ENCODE measurements at regions not wholly inside any gene's neighbourhood (a gene's known extent, or its start where the extent isn't known, plus 50 kb on each side); places are given as distances from the start of the nearest gene placed in this dataset.

- no peak overlapping the region for H3K4me3 ChIP-seq (replicated peaks; ENCODE audit: insufficient read depth, low read length)
- TF ChIP-seq CTCF (IDR thresholded peaks at IDR 0.05; ENCODE audit: insufficient read depth, low read length) = no peak
- H3K27me3 ChIP-seq (ENCODE audit: insufficient read depth, poor library complexity, severe bottlenecking) = no peaks in the 10 kb centered on the region
- DNase-seq (ENCODE audit: low read depth in 1 of 2, low spot score in 1 of 2) = no peak
- H3K27ac ChIP-seq (replicated peaks) = no peak overlapping the region
Observed at GRCh38 chr12:128018067-128018466, 248.9 kb upstream of the TMEM132C start.

DNA sequence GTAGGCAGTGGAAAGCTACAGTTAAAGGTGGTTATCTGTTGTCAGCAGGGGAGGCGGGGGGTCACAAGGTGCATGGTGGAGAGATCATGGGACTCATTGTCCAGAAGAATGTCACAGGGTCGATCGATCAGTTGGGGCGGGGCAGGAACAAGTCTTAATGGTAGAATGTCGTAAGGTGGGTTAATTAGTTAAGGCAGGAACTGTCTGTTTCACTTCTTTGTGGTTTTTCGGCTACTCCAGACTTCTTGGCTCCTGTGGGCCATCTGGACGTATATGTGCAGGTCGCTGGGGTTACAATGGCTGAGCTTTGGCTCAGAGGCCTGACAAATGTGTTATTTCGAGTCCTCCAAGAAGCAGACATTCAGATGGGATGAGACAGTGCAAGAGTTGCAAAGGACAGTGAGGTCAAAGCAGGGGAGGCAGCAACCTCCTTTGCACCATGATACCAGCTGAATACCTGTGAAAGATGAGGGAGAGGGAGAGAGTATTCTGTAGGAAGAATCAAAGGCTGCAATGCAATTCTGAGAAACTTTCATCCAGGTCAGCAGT is 246.9 kb upstream of the TMEM132C start:
- TF ChIP-seq REST (IDR thresholded peaks at IDR 0.05; ENCODE audit: insufficient replicate concordance, low read depth) (no peak), CTCF (IDR thresholded peaks at IDR 0.05; ENCODE audit: insufficient read depth, low read length) (no peak), SPI1 (IDR thresholded peaks at IDR 0.05; ENCODE audit: borderline replicate concordance, low read depth) (no peak), POLR2AphosphoS5 (IDR thresholded peaks at IDR 0.05; ENCODE audit: low read depth) (no peak), GABPA (IDR thresholded peaks at IDR 0.05; ENCODE audit: low read depth) (no peak)
- H3K27me3 ChIP-seq (ENCODE audit: insufficient read depth, poor library complexity, severe bottlenecking) = no peaks in the 10 kb centered on the region
- H3K27ac ChIP-seq (replicated peaks) = no peak overlapping the region
- H3K4me3 ChIP-seq (replicated peaks; ENCODE audit: insufficient read depth, low read length) = no peak overlapping the region
- no peak for DNase-seq (ENCODE audit: low read depth in 1 of 2, low spot score in 1 of 2)

- no peaks in the 10 kb centered on the region for H3K27me3 ChIP-seq (ENCODE audit: insufficient read depth, poor library complexity, severe bottlenecking)
- no peak for DNase-seq (ENCODE audit: low read depth in 1 of 2, low spot score in 1 of 2)
- H3K27ac ChIP-seq (replicated peaks) = no peak overlapping the region
- H3K4me3 ChIP-seq (replicated peaks; ENCODE audit: insufficient read depth, low read length) = no peak overlapping the region
- TF ChIP-seq GABPA (IDR thresholded peaks at IDR 0.05; ENCODE audit: low read depth) = no peak
- no peak for TF ChIP-seq SPI1 (IDR thresholded peaks at IDR 0.05; ENCODE audit: borderline replicate concordance, low read depth)
- TF ChIP-seq POLR2AphosphoS5 (IDR thresholded peaks at IDR 0.05; ENCODE audit: low read depth) = no peak
- no peak for TF ChIP-seq CTCF (IDR thresholded peaks at IDR 0.05; ENCODE audit: insufficient read depth, low read length)
- TF ChIP-seq REST (IDR thresholded peaks at IDR 0.05; ENCODE audit: insufficient replicate concordance, low read depth) = no peak
Observed at GRCh38 chr12:128021561-128021960, 245.4 kb upstream of the TMEM132C start.

- H3K27ac ChIP-seq (replicated peaks) = no peak overlapping the region
- no peak for TF ChIP-seq CTCF (IDR thresholded peaks at IDR 0.05; ENCODE audit: insufficient read depth, low read length)
- no peak for DNase-seq (ENCODE audit: low read depth in 1 of 2, low spot score in 1 of 2)
- H3K27me3 ChIP-seq (ENCODE audit: insufficient read depth, poor library complexity, severe bottlenecking) = no peaks in the 10 kb centered on the region
- no peak overlapping the region for H3K4me3 ChIP-seq (replicated peaks; ENCODE audit: insufficient read depth, low read length)
Observed at GRCh38 chr12:128025589-128026245, 241.3 kb upstream of the TMEM132C start.

Data from HL-60 (cell line).